ENCODE measurements at regions not wholly inside any gene's neighbourhood (a gene's known extent, or its start where the extent isn't known, plus 50 kb on each side); places are given as distances from the start of the nearest gene placed in this dataset.

DNA sequence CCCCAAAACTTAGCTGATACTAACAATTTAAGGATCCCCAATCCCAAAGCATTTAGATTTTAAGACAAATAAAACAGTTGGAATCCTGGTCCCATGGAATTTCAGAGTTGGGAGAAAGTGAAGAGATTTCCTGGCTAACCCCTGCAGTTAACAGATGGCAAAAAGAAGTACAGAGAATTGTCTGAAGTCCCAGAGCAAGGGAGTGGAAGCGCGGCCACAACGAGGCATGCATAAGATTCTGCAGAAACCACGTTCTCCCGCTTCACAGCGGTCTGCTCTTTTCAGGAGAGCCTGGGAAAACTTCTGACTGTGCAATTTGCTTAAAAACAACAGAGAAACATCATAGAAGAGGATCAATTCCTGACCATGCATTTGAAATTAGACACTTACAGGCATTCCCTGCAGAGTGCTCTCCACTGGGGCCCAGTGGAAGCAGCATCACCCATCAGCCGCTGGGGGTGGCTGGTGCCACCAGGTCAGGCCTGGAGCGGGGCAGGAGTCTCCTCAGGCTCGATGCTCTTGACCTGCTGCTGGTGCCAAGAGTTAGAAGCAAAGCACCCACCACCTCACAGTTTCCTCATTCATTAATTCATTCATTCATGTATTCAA lies 226.7 kb upstream of the POU3F1 start:
- DNase-seq (ENCODE audit: low spot score), result no peak
- Histone ChIP-seq H3K4me2 (ENCODE audit: low read length) (no peak overlapping the region), H3K79me2 (ENCODE audit: insufficient read depth, low read depth, low read length) (no peaks in the 10 kb centered on the region), H4K20me1 (ENCODE audit: insufficient read depth, low read length) (no peaks in the 10 kb centered on the region), H3K27ac (ENCODE audit: low read depth, low read length, poor library complexity, severe bottlenecking) (no peak overlapping the region), H3K4me3 (ENCODE audit: low read depth, low read length, poor library complexity, severe bottlenecking) (no peak overlapping the region), H3K9me3 (ENCODE audit: low read length) (no peaks in the 10 kb centered on the region), H3K36me3 (ENCODE audit: insufficient read depth, low read length) (no peaks in the 10 kb centered on the region), H3K9me2 (ENCODE audit: insufficient read depth, low read length) (no peaks in the 10 kb centered on the region), H2AFZ (ENCODE audit: low read length) (no peak overlapping the region), H3K4me1 (ENCODE audit: insufficient read depth, low read length, poor library complexity, severe bottlenecking) (no peaks in the 10 kb centered on the region)
- intact Hi-C loops (cut with micrococcal nuclease; ENCODE audit: unreplicated experiment), result no loop called here
- CTCF ChIA-PET (ENCODE audit: unreplicated experiment), result no interaction called here
- no peak for TF ChIP-seq EZH2phosphoT487 (IDR thresholded peaks at IDR 0.05; ENCODE audit: borderline replicate concordance, low read depth, low read length)
- TF ChIP-seq, protein P1, sequence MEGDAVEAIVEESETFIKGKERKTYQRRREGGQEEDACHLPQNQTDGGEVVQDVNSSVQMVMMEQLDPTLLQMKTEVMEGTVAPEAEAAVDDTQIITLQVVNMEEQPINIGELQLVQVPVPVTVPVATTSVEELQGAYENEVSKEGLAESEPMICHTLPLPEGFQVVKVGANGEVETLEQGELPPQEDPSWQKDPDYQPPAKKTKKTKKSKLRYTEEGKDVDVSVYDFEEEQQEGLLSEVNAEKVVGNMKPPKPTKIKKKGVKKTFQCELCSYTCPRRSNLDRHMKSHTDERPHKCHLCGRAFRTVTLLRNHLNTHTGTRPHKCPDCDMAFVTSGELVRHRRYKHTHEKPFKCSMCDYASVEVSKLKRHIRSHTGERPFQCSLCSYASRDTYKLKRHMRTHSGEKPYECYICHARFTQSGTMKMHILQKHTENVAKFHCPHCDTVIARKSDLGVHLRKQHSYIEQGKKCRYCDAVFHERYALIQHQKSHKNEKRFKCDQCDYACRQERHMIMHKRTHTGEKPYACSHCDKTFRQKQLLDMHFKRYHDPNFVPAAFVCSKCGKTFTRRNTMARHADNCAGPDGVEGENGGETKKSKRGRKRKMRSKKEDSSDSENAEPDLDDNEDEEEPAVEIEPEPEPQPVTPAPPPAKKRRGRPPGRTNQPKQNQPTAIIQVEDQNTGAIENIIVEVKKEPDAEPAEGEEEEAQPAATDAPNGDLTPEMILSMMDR (conservative IDR thresholded peaks at IDR 0.05; ENCODE audit: low read length), result no peak
- POLR2A ChIA-PET, result no interaction called here
- no TSS peak for BruUV-seq (replicated peaks)

DNA sequence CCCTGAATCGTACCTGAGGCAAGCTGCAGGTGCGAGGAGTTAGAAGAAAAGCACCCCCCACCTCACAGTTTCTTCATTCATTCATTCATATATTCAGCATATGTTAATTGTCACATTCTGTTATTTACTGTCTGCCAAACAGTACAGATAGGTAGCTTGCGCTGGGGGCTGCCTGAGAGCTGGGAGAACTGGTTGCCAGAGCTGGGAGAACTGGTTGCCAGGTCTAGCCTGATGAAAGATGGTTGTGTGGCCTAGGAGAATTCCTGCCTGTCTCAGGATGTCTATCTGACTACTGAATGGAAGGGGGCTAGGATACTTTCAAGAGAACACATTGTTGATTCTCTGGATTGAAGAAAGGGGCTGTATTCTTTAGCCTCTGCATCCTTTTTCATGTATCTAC lies 225.9 kb upstream of the POU3F1 start:
- Histone ChIP-seq H3K27ac (ENCODE audit: low read depth, low read length, poor library complexity, severe bottlenecking) (no peak overlapping the region), H3K79me2 (ENCODE audit: insufficient read depth, low read depth, low read length) (no peaks in the 10 kb centered on the region), H3K4me2 (ENCODE audit: low read length) (no peak overlapping the region), H3K4me3 (ENCODE audit: low read depth, low read length, poor library complexity, severe bottlenecking) (no peak overlapping the region), H3K36me3 (ENCODE audit: insufficient read depth, low read length) (no peaks in the 10 kb centered on the region), H2AFZ (ENCODE audit: low read length) (no peak overlapping the region), H3K4me1 (ENCODE audit: insufficient read depth, low read length, poor library complexity, severe bottlenecking) (no peaks in the 10 kb centered on the region), H4K20me1 (ENCODE audit: insufficient read depth, low read length) (no peaks in the 10 kb centered on the region), H3K9me2 (ENCODE audit: insufficient read depth, low read length) (no peaks in the 10 kb centered on the region), H3K9me3 (ENCODE audit: low read length) (no peaks in the 10 kb centered on the region)
- intact Hi-C loops (cut with micrococcal nuclease; ENCODE audit: unreplicated experiment), result no loop called here
- POLR2A ChIA-PET, result interaction anchor here (0.7 kb wide), 1 partner anchor 783 kb away, joined by 3 read pairs; no protein-coding TSS in a partner anchor
- BruUV-seq (replicated peaks), result no TSS peak
- no peak for DNase-seq (ENCODE audit: low spot score)
- TF ChIP-seq, protein P1 (conservative IDR thresholded peaks at IDR 0.05; ENCODE audit: low read length), result no peak
- no peak for TF ChIP-seq EZH2phosphoT487 (IDR thresholded peaks at IDR 0.05; ENCODE audit: borderline replicate concordance, low read depth, low read length)
- CTCF ChIA-PET (ENCODE audit: unreplicated experiment), result no interaction called here

DNA sequence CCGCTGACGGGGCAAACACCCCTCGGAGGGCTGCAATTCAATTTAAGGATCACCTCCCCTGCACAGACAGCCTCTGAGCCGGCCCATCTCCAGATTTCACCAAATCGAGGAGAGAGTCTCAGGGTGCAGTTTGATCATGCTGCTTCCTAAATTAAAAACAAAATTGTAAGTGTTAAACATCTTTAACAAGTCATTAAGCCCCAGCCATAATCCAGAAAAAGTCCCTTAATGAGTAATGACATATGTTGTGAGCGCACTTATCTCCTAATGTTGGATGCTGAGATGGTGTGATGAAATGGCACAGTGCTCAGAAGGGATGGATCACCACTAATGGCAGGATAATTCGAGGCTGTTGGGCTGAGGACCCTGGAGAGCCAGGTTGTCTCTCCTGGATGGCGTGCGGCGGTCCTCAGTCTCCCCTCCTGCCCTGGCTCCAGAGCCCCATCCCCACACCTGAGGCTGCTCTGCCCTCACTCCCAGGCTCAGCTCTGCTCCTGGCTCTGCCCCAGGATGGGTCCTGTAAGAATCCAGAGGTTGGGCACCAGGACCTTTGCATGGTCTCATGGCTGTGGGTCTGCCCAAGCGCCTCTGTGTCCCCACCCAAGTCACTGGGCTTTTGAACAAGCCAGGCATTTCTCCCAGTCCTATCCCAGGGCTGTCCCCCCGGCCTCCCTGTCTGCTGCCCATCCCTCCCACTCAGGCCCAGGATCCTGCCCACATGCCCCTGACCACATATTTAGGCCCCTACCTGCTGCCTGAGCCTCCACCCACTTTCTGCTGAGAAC lies 224.4 kb upstream of the POU3F1 start:
- Histone ChIP-seq H3K9me2 (ENCODE audit: insufficient read depth, low read length) (no peaks in the 10 kb centered on the region), H3K27ac (ENCODE audit: low read depth, low read length, poor library complexity, severe bottlenecking) (no peak overlapping the region), H3K4me1 (ENCODE audit: insufficient read depth, low read length, poor library complexity, severe bottlenecking) (no peaks in the 10 kb centered on the region), H3K9me3 (ENCODE audit: low read length) (no peaks in the 10 kb centered on the region), H3K4me3 (ENCODE audit: low read depth, low read length, poor library complexity, severe bottlenecking) (no peak overlapping the region), H3K4me2 (ENCODE audit: low read length) (no peak overlapping the region), H3K79me2 (ENCODE audit: insufficient read depth, low read depth, low read length) (no peaks in the 10 kb centered on the region), H4K20me1 (ENCODE audit: insufficient read depth, low read length) (no peaks in the 10 kb centered on the region), H3K36me3 (ENCODE audit: insufficient read depth, low read length) (no peaks in the 10 kb centered on the region), H2AFZ (ENCODE audit: low read length) (no peak overlapping the region)
- BruUV-seq (replicated peaks), result no TSS peak
- TF ChIP-seq, protein P1 (conservative IDR thresholded peaks at IDR 0.05; ENCODE audit: low read length), result no peak
- TF ChIP-seq EZH2phosphoT487 (IDR thresholded peaks at IDR 0.05; ENCODE audit: borderline replicate concordance, low read depth, low read length), result no peak
- CTCF ChIA-PET (ENCODE audit: unreplicated experiment), result no interaction called here
- intact Hi-C loops (cut with micrococcal nuclease; ENCODE audit: unreplicated experiment), result no loop called here
- no peak for DNase-seq (ENCODE audit: low spot score)
- POLR2A ChIA-PET, result interaction anchor here (0.6 kb wide), 1 partner anchor 899 kb away, joined by 6 read pairs; no protein-coding TSS in a partner anchor
